SK-N-SH (cell line): ENCODE measurements at regions not wholly inside any gene's neighbourhood (a gene's known extent, or its start where the extent isn't known, plus 50 kb on each side); places are given as distances from the start of the nearest gene placed in this dataset.

ENCODE experiments used
- CTCF ChIA-PET: fragments of 300-600, 350-600 bp; formaldehyde crosslinking; extraction: SDS; loops from one replicate; lab custom pipeline; 2021; lab: Yijun Ruan, JAX
- POLR2A ChIA-PET: fragments of 350-600 bp; sonication (Branson Sonifier 250); formaldehyde crosslinking; extraction: SDS; loops from one replicate; lab custom pipeline; 2020; ENCODE audit warnings: antibody characterized with exemption, inconsistent platforms; lab: Yijun Ruan, JAX
- DNase-seq: peaks from one replicate; pipeline ENCODE4 v3.0.0; 2012
- H2AFZ ChIP-seq: fragments of 200-600 bp; sonication (generic); 2 replicates; pipeline ENCODE4 v1.8.1; 2016; ENCODE audit warnings: antibody characterized with exemption, mild to moderate bottlenecking, low read depth
- H3F3A ChIP-seq: fragments of 200-600 bp; sonication (generic); replicated peaks from 2 replicates; pipeline ENCODE3; 2016; ENCODE audit warnings: antibody characterized with exemption, mild to moderate bottlenecking; ENCODE audit not compliant: insufficient read depth
- H3K27ac ChIP-seq, 2 experiments: fragments of 200-500 bp in 1 of 2; fragments of 200-600 bp in 1 of 2; sonication (Bioruptor generic) in 1 of 2; sonication (generic), shearing (Covaris generic) in 1 of 2; 2 replicates each; pipeline versions ENCODE4 v1.5.1 to v1.6.1; 2014 to 2016; ENCODE audit warnings: low read depth in 2 of 2, inconsistent platforms in 1 of 2, low read length in 1 of 2, mild to moderate bottlenecking in 1 of 2, mixed read lengths in 1 of 2
- H3K27me3 ChIP-seq: fragments of 200-600 bp; sonication (generic), shearing (Covaris generic); 2 replicates; pipeline ENCODE4 v1.6.1; 2016; ENCODE audit warnings: mixed run types; ENCODE audit not compliant: insufficient read depth
- H3K36me3 ChIP-seq, 2 experiments: fragments of 200-500 bp in 1 of 2; fragments of 200-600 bp in 1 of 2; sonication (Bioruptor generic) in 1 of 2; sonication (generic) in 1 of 2; replicated peaks in 1 of 2; 2 replicates each; pipeline versions ENCODE3 to v1.5.1; 2014 to 2016; ENCODE audit warnings: low read length in 1 of 2, mild to moderate bottlenecking in 1 of 2; ENCODE audit not compliant: insufficient read depth in 2 of 2, control insufficient read depth in 1 of 2
- H3K4me1 ChIP-seq, 2 experiments: fragments of 200-500 bp in 1 of 2; fragments of 200-600 bp in 1 of 2; sonication (Bioruptor generic) in 1 of 2; sonication (generic), shearing (Covaris generic) in 1 of 2; 2 replicates each; pipeline versions ENCODE4 v1.5.1 to v1.6.1; 2014 to 2016; ENCODE audit warnings: low read depth in 1 of 2, low read length in 1 of 2, mixed run types in 1 of 2; ENCODE audit not compliant: insufficient read depth in 2 of 2, control insufficient read depth in 1 of 2
- H3K4me2 ChIP-seq: fragments of 200-600 bp; sonication (generic), shearing (Covaris generic); 2 replicates; pipeline ENCODE4 v1.6.1; 2017; ENCODE audit warnings: mixed run types
- H3K4me3 ChIP-seq, 2 experiments: fragments of 200-500 bp in 1 of 2; fragments of 200-600 bp in 1 of 2; sonication (Bioruptor generic) in 1 of 2; sonication (generic), shearing (Covaris generic) in 1 of 2; 2 replicates each; pipeline versions ENCODE4 v1.5.1 to v1.8.1; 2014 to 2016; ENCODE audit warnings: low read depth in 2 of 2, inconsistent platforms in 1 of 2, low read length in 1 of 2, mild to moderate bottlenecking in 1 of 2, mixed read lengths in 1 of 2, moderate library complexity in 1 of 2
- H3K79me2 ChIP-seq: fragments of 200-600 bp; sonication (generic); 2 replicates; pipeline ENCODE4 v1.8.1; 2017; ENCODE audit warnings: mild to moderate bottlenecking; ENCODE audit not compliant: insufficient read depth
- H3K9ac ChIP-seq: fragments of 200-600 bp; sonication (generic); 2 replicates; pipeline ENCODE4 v1.6.1; 2017; ENCODE audit warnings: mixed run types
- H3K9me2 ChIP-seq: fragments of 200-600 bp; sonication (generic); 2 replicates; pipeline ENCODE4 v1.6.1; 2017; ENCODE audit warnings: mixed run types
- H3K9me3 ChIP-seq: fragments of 200-600 bp; sonication (generic); 2 replicates; pipeline ENCODE4 v1.6.1; 2017; ENCODE audit warnings: mixed run types, mild to moderate bottlenecking, moderate library complexity
- H4K20me1 ChIP-seq: fragments of 200-600 bp; sonication (generic); 2 replicates; pipeline ENCODE4 v1.6.1; 2017; ENCODE audit warnings: mild to moderate bottlenecking, mixed run types; ENCODE audit not compliant: insufficient read depth
- ELF1 ChIP-seq: IDR thresholded peaks from 2 replicates; pipeline ENCODE4 v1.4.0; 2012
- EP300 ChIP-seq, 2 experiments: IDR thresholded peaks; 2 replicates each; pipeline versions ENCODE4 v1.4.0 to v1.6.1; 2012; ENCODE audit warnings: borderline replicate concordance in 1 of 2, low read depth in 1 of 2, low read length in 1 of 2
- FOSL2 ChIP-seq: IDR thresholded peaks from 2 replicates; pipeline ENCODE4 v1.4.0; 2012; ENCODE audit warnings: low read depth, mild to moderate bottlenecking, moderate library complexity, borderline replicate concordance
- FOXJ3 ChIP-seq: sonication (generic); formaldehyde crosslinking; IDR thresholded peaks from 2 replicates; pipeline ENCODE4 v1.5.1; 2020; ENCODE audit warnings: mild to moderate bottlenecking, missing genetic modification reagents
- FOXM1 ChIP-seq: IDR thresholded peaks from 2 replicates; pipeline ENCODE4 v1.4.0; 2012; ENCODE audit warnings: low read depth, mild to moderate bottlenecking
- GABPA ChIP-seq: IDR thresholded peaks from 2 replicates; pipeline ENCODE4 v1.4.0; 2012; ENCODE audit warnings: low read depth, mild to moderate bottlenecking
- GATA2 ChIP-seq: sonication (generic); formaldehyde crosslinking; IDR thresholded peaks from 2 replicates; pipeline ENCODE4 v1.5.0; 2020; ENCODE audit warnings: mild to moderate bottlenecking, missing genetic modification reagents
- IRF3 ChIP-seq: fragments of 150-350 bp; IDR thresholded peaks from 2 replicates; pipeline ENCODE4 v1.6.1; 2016; ENCODE audit warnings: mild to moderate bottlenecking, low read depth, low read length
- MEF2A ChIP-seq: IDR thresholded peaks from 2 replicates; pipeline ENCODE4 v1.4.0; 2012; ENCODE audit warnings: low read depth, borderline replicate concordance
- MXI1 ChIP-seq: IDR thresholded peaks from 2 replicates; pipeline ENCODE4 v1.6.1; 2012; ENCODE audit warnings: mild to moderate bottlenecking, low read depth, low read length, improper control_type of control experiment
- NFIC ChIP-seq: IDR thresholded peaks from 2 replicates; pipeline ENCODE4 v1.4.0; 2012; ENCODE audit warnings: borderline replicate concordance
- POLR2AphosphoS5 ChIP-seq: IDR thresholded peaks from 2 replicates; pipeline ENCODE4 v1.6.1; 2012; ENCODE audit warnings: low read depth, low read length
- RAD21 ChIP-seq: IDR thresholded peaks from 2 replicates; pipeline ENCODE4 v1.6.1; 2012; ENCODE audit warnings: mild to moderate bottlenecking, low read length
- RCOR1 ChIP-seq: fragments of 150-350 bp; IDR thresholded peaks from 2 replicates; pipeline ENCODE4 v1.6.1; 2017; ENCODE audit warnings: antibody characterized with exemption, low read length
- REST ChIP-seq: IDR thresholded peaks from 2 replicates; pipeline ENCODE4 v1.6.1; 2012; ENCODE audit warnings: mild to moderate bottlenecking, low read depth, low read length, moderate library complexity
- RFX5 ChIP-seq: IDR thresholded peaks from 2 replicates; pipeline ENCODE4 v1.6.1; 2012; ENCODE audit warnings: mild to moderate bottlenecking, improper control_type of control experiment, low read length
- RXRA ChIP-seq: IDR thresholded peaks from 2 replicates; pipeline ENCODE4 v1.4.0; 2012; ENCODE audit warnings: low read depth, mild to moderate bottlenecking, borderline replicate concordance
- TAF1 ChIP-seq: IDR thresholded peaks from 2 replicates; pipeline ENCODE4 v1.6.1; 2012; ENCODE audit warnings: low read depth, mild to moderate bottlenecking, low read length, moderate library complexity, borderline replicate concordance
- USF1 ChIP-seq: IDR thresholded peaks from 2 replicates; pipeline ENCODE4 v1.4.0; 2012; ENCODE audit warnings: low read depth, borderline replicate concordance
- USF2 ChIP-seq: fragments of 150-350 bp; IDR thresholded peaks from 2 replicates; pipeline ENCODE4 v1.6.1; 2017; ENCODE audit warnings: antibody characterized with exemption, low read length, low read depth, borderline replicate concordance
- ZBTB33 ChIP-seq: IDR thresholded peaks from 2 replicates; pipeline ENCODE4 v1.4.0; 2012; ENCODE audit warnings: low read depth, borderline replicate concordance
- WGBS: methylation state at CpG from one replicate; pipeline ENCODE4 v1.1.6; 2017; ENCODE audit warnings: low lambda C conversion rate; 5-methylcytosine and 5-hydroxymethylcytosine counted together

- no peaks in the 10 kb centered on the region for H4K20me1 ChIP-seq
- H3F3A ChIP-seq = no peaks in the 10 kb centered on the region
- no peak overlapping the region for H3K9ac ChIP-seq
- H2AFZ ChIP-seq = no peak overlapping the region
- no peaks in the 10 kb centered on the region for H3K9me3 ChIP-seq
- no peak overlapping the region for H3K4me2 ChIP-seq
- no peaks in the 10 kb centered on the region for H3K79me2 ChIP-seq
- no peak for DNase-seq
- ChIA-PET CTCF (no interaction called here), POLR2A (no interaction called here)
- no peaks in the 10 kb centered on the region for H3K9me2 ChIP-seq
- H3K27me3 ChIP-seq = no peaks in the 10 kb centered on the region
- no peaks in the 10 kb centered on the region for H3K36me3 ChIP-seq
- no peak overlapping the region for H3K4me3 ChIP-seq
- H3K27ac ChIP-seq = no peak overlapping the region
- 45% methylated on average over 2 of the region's 2 CpGs for whole genome bisulfite sequencing
- H3K4me1 ChIP-seq = no peaks in the 10 kb centered on the region
- TF ChIP-seq RFX5 (no peak), TAF1 (no peak), RAD21 (no peak), EP300 (IDR thresholded peaks at IDR 0.05; ENCODE audit: borderline replicate concordance in 1 of 2, low read depth in 1 of 2, low read length in 1 of 2) (no peak), USF2 (no peak), ZBTB33 (no peak), IRF3 (no peak), MXI1 (no peak), RCOR1 (no peak), NFIC (no peak), MEF2A (no peak)
These were observed 956.3 kb downstream of the SLC4A3 start for GRCh38 chr2:220583725-220584124.

GRCh38 chr2:220585241-220585640 lies 957.8 kb downstream of the SLC4A3 start:
- Histone ChIP-seq H2AFZ (no peak overlapping the region), H3K4me2 (no peak overlapping the region), H3K27me3 (no peaks in the 10 kb centered on the region), H3K4me3 (no peak overlapping the region), H3K27ac (no peak overlapping the region), H3K79me2 (no peaks in the 10 kb centered on the region), H3K9ac (no peak overlapping the region), H3K9me3 (no peaks in the 10 kb centered on the region), H3K4me1 (no peaks in the 10 kb centered on the region), H4K20me1 (no peaks in the 10 kb centered on the region), H3K36me3 (no peaks in the 10 kb centered on the region), H3K9me2 (no peaks in the 10 kb centered on the region), H3F3A (no peaks in the 10 kb centered on the region)
- ChIA-PET POLR2A (no interaction called here), CTCF (no interaction called here)
- 0% methylated on average over 2 of the region's 2 CpGs for WGBS
- DNase-seq = no peak
- TF ChIP-seq FOXM1 (no peak), POLR2AphosphoS5 (no peak), GABPA (no peak), REST (no peak), USF1 (no peak), FOSL2 (no peak), TAF1 (no peak), NFIC (no peak), MXI1 (no peak), FOXJ3 (CRISPR knock-in tag) (no peak), RXRA (no peak), GATA2 (CRISPR knock-in tag) (no peak), ELF1 (no peak)
